HK-2 (cell line): ENCODE measurements at regions not wholly inside any gene's neighbourhood (a gene's known extent, or its start where the extent isn't known, plus 50 kb on each side); places are given as distances from the start of the nearest gene placed in this dataset.

ENCODE experiments used
- DNase-seq: peaks from one replicate; pipeline ENCODE4 v3.0.0-alpha.2; 2018; ENCODE audit not compliant: unreplicated experiment

DNA sequence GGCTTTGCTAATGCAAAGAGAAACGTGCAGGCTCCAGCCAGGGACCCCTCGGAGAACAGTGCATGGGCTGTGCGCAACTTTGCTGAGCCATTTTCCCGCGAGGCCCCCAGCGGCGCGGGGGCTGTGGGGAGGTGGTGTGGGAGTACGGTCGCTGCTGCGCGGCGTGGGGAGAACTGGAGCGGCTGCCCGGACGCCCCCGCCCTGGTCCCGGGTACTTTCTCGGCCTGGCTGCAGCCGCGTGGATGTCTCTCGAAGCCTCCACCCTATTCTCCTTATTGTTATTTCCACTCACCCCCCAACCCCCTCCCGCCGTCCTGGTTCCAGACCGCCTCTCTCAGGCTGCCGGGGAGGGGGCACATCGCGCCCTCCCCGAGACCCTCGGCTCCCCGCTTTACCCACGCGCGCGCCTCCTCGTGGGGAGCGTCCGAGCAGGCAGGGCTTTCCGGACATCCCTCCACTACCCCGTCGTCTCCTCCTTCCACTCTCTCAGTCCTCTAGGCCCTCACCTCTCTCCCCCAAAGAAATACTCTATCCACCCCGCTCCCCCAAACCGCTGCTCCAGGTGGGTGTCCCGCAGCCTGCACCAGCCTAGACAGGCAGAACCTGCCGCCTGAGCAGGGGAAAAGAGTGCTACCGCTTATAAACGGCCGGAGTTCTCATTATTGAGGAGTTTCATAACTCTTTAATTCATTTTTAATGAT, 68.6 kb upstream of the TBCA start:
- no peak for DNase-seq

DNA sequence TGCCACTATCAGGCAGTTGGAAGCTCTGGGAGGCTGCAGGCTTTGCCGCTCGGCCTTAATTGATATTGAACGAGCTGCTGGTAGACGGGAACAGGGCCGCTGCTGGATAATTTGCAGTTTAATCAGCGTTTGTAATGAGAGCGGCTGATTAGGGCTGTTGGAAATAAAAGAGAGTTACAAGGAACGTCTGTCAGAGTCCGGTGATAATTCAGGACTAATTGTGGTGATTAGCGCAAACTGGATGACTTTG, 68.2 kb upstream of the TBCA start:
- DNase-seq: no peak

GRCh38 chr5:77843570-77844372, 67.6 kb upstream of the TBCA start:
- no peak for DNase-seq

GRCh38 chr5:77842243-77842642, 66.1 kb upstream of the TBCA start:
- no peak for DNase-seq

DNA sequence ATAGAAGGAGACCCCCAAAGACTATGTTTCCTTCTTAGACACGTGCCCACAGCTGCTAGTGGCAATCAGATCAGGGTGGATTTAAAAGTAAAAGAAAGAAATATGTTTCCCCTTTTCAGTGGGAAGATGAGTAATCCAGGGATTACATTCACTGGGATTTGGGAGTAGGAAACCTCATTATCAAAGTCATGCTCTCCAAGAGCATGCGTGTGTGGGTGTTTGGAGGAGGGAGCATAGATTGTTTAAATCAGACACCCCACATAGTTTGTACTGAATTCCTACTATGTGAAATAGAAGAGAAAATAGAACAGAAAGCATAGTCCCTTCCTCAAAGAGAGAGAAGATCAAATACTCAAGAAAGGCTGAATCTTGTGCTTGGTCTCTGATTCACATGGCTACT, 65.5 kb upstream of the TBCA start:
- no peak for DNase-seq

DNA sequence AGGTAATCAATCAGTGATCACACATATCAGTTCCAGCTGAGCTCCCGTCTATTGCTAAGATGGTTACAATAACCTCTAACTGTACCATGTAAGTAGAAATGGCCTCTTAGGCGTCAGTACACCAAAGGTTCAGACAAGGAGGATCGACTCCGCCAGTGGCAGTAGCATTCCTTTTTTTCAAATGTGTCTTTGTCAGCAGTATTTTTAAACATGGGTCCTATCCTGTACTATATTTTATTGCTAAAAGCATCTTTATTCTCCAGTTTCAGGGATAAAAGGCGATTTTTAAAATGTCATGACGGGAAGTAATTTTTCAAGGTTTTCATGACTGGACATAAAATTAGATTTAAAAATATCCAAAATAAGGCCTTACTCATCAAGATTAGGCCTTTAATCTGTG, 64.8 kb upstream of the TBCA start:
- DNase-seq: no peak

GRCh38 chr5:77839691-77840090, 63.6 kb upstream of the TBCA start:
- no peak for DNase-seq

GRCh38 chr5:77832938-77833337, 56.8 kb upstream of the TBCA start:
- DNase-seq: no peak

GRCh38 chr5:77832166-77832770, 56.1 kb upstream of the TBCA start:
- no peak for DNase-seq

- DNase-seq: no peak
Measured at GRCh38 chr5:77828445-77828844, 52.3 kb upstream of the TBCA start.
